Stromal cell of bone marrow (primary cell): ENCODE measurements at regions not wholly inside any gene's neighbourhood (a gene's known extent, or its start where the extent isn't known, plus 50 kb on each side); places are given as distances from the start of the nearest gene placed in this dataset.

Experiments
- DNase-seq: peaks from one replicate; pipeline ENCODE4 v3.0.0-alpha.2; 2012; ENCODE audit warnings: low read depth

GRCh38 chr16:17802571-17802970 is 331.8 kb upstream of the XYLT1 start:
- DNase-seq: peak; percentile 36

GRCh38 chr16:17801068-17801467 is 330.3 kb upstream of the XYLT1 start:
- peak; percentile 27 for DNase-seq

- DNase-seq: no peak
Observed at GRCh38 chr16:17798716-17799115, 328.0 kb upstream of the XYLT1 start.

- DNase-seq: no peak
Observed at GRCh38 chr16:17793354-17793753, 322.6 kb upstream of the XYLT1 start.

- DNase-seq: peak; percentile 30
Observed at GRCh38 chr16:17784073-17784472, 313.3 kb upstream of the XYLT1 start.

GRCh38 chr16:17780181-17780580 is 309.4 kb upstream of the XYLT1 start:
- DNase-seq: no peak

GRCh38 chr16:17777408-17777863 is 306.7 kb upstream of the XYLT1 start:
- DNase-seq: peak; percentile 35

GRCh38 chr16:17776888-17777287 is 306.1 kb upstream of the XYLT1 start:
- DNase-seq: no peak

GRCh38 chr16:17776465-17776864 is 305.7 kb upstream of the XYLT1 start:
- no peak for DNase-seq

- DNase-seq: no peak
Observed at GRCh38 chr16:17775061-17775460, 304.3 kb upstream of the XYLT1 start.

GRCh38 chr16:17773698-17774101 is 302.9 kb upstream of the XYLT1 start:
- peak; percentile 49 for DNase-seq

- no peak for DNase-seq
Observed at GRCh38 chr16:17770104-17770503, 299.3 kb upstream of the XYLT1 start.

GRCh38 chr16:17769065-17769464 is 298.3 kb upstream of the XYLT1 start:
- DNase-seq: no peak

- DNase-seq: peak; percentile 79
Observed at GRCh38 chr16:17768257-17768656, 297.5 kb upstream of the XYLT1 start.

GRCh38 chr16:17766012-17766411 is 295.3 kb upstream of the XYLT1 start:
- no peak for DNase-seq

- no peak for DNase-seq
Observed at GRCh38 chr16:17759451-17760390, 289.0 kb upstream of the XYLT1 start.

- no peak for DNase-seq
Observed at GRCh38 chr16:17757808-17758207, 287.0 kb upstream of the XYLT1 start.

GRCh38 chr16:17755158-17755557 is 284.4 kb upstream of the XYLT1 start:
- no peak for DNase-seq

- no peak for DNase-seq
Observed at GRCh38 chr16:17753434-17753833, 282.7 kb upstream of the XYLT1 start.

- DNase-seq: no peak
Observed at GRCh38 chr16:17749706-17750105, 278.9 kb upstream of the XYLT1 start.

- DNase-seq: no peak
Observed at GRCh38 chr16:17748044-17748719, 277.4 kb upstream of the XYLT1 start.

- no peak for DNase-seq
Observed at GRCh38 chr16:17747081-17747756, 276.5 kb upstream of the XYLT1 start.
